ENCODE measurements at regions not wholly inside any gene's neighbourhood (a gene's known extent, or its start where the extent isn't known, plus 50 kb on each side); places are given as distances from the start of the nearest gene placed in this dataset.
"Not testable (repeated sequence)": the region's sequence is repeated elsewhere in the genome, so short reads cannot be mapped to it uniquely, and the experiment has no call there.

GRCh38 chr13:50766013-50766412 lies 77.5 kb downstream of the DLEU7 start:
- H3K27me3 ChIP-seq (ENCODE audit: insufficient read depth, low read length, poor library complexity): no peaks in the 10 kb centered on the region
- H3K4me1 ChIP-seq (ENCODE audit: insufficient read depth, low read length): peaks cover 26% of the 10 kb centered on the region
- no peak overlapping the region for H3K4me2 ChIP-seq (ENCODE audit: insufficient read depth, low read length)
- no peaks in the 10 kb centered on the region for H4K20me1 ChIP-seq (ENCODE audit: insufficient read depth, low read length)
- TF ChIP-seq CTCF (IDR thresholded peaks at IDR 0.05; ENCODE audit: borderline replicate concordance, extremely low read depth, low read length, poor library complexity, severe bottlenecking) (no peak), EZH2 (IDR thresholded peaks at IDR 0.05; ENCODE audit: borderline replicate concordance, low read depth, low read length, severe bottlenecking) (no peak)
- no peak overlapping the region for H2AFZ ChIP-seq (ENCODE audit: low read depth, low read length)
- H3K9ac ChIP-seq (ENCODE audit: low read depth, low read length): no peak overlapping the region
- DNase-seq (no peak), ATAC-seq (ENCODE audit: insufficient read depth, low read depth) (no peak)
- H3K79me2 ChIP-seq (ENCODE audit: insufficient read depth, low read length): no peaks in the 10 kb centered on the region
- H3K36me3 ChIP-seq (ENCODE audit: insufficient read depth, low read length): no peaks in the 10 kb centered on the region
- H3K4me3 ChIP-seq (ENCODE audit: low read depth in 1 of 2, low read length in 2 of 2): no peak overlapping the region
- no peaks in the 10 kb centered on the region for H3K9me3 ChIP-seq (ENCODE audit: insufficient read depth, low read length, severe bottlenecking)
- H3K27ac ChIP-seq (ENCODE audit: low read length): no peak overlapping the region

GRCh38 chr13:50766695-50767094 lies 76.8 kb downstream of the DLEU7 start:
- Histone ChIP-seq H3K4me1 (ENCODE audit: insufficient read depth, low read length) (peaks cover 20% of the 10 kb centered on the region), H3K4me3 (ENCODE audit: low read depth in 1 of 2, low read length in 2 of 2) (no peak overlapping the region), H3K27me3 (ENCODE audit: insufficient read depth, low read length, poor library complexity) (no peaks in the 10 kb centered on the region), H3K79me2 (ENCODE audit: insufficient read depth, low read length) (no peaks in the 10 kb centered on the region), H3K4me2 (ENCODE audit: insufficient read depth, low read length) (no peak overlapping the region), H3K9me3 (ENCODE audit: insufficient read depth, low read length, severe bottlenecking) (no peaks in the 10 kb centered on the region), H3K27ac (ENCODE audit: low read length) (no peak overlapping the region), H3K36me3 (ENCODE audit: insufficient read depth, low read length) (no peaks in the 10 kb centered on the region), H4K20me1 (ENCODE audit: insufficient read depth, low read length) (no peaks in the 10 kb centered on the region), H2AFZ (ENCODE audit: low read depth, low read length) (no peak overlapping the region), H3K9ac (ENCODE audit: low read depth, low read length) (no peak overlapping the region)
- TF ChIP-seq EZH2 (IDR thresholded peaks at IDR 0.05; ENCODE audit: borderline replicate concordance, low read depth, low read length, severe bottlenecking): no peak
- no peak for TF ChIP-seq CTCF (IDR thresholded peaks at IDR 0.05; ENCODE audit: borderline replicate concordance, extremely low read depth, low read length, poor library complexity, severe bottlenecking)
- DNase-seq (no peak), ATAC-seq (ENCODE audit: insufficient read depth, low read depth) (no peak)

- H2AFZ ChIP-seq (ENCODE audit: low read depth, low read length); H3K27ac ChIP-seq (ENCODE audit: low read length); H3K27me3 ChIP-seq (ENCODE audit: insufficient read depth, low read length, poor library complexity); H3K4me2 ChIP-seq (ENCODE audit: insufficient read depth, low read length); H3K36me3 ChIP-seq (ENCODE audit: insufficient read depth, low read length); H3K9me3 ChIP-seq (ENCODE audit: insufficient read depth, low read length, severe bottlenecking); H3K79me2 ChIP-seq (ENCODE audit: insufficient read depth, low read length); H3K9ac ChIP-seq (ENCODE audit: low read depth, low read length); DNase-seq; ATAC-seq (ENCODE audit: insufficient read depth, low read depth); H3K4me3 ChIP-seq (ENCODE audit: low read depth in 1 of 2, low read length in 2 of 2); H4K20me1 ChIP-seq (ENCODE audit: insufficient read depth, low read length); H3K4me1 ChIP-seq (ENCODE audit: insufficient read depth, low read length): not testable (repeated sequence)
These were observed 70.6 kb downstream of the DLEU7 start for GRCh38 chr13:50772881-50773280.
